ENCODE measurements at regions not wholly inside any gene's neighbourhood (a gene's known extent, or its start where the extent isn't known, plus 50 kb on each side); places are given as distances from the start of the nearest gene placed in this dataset.

DNA sequence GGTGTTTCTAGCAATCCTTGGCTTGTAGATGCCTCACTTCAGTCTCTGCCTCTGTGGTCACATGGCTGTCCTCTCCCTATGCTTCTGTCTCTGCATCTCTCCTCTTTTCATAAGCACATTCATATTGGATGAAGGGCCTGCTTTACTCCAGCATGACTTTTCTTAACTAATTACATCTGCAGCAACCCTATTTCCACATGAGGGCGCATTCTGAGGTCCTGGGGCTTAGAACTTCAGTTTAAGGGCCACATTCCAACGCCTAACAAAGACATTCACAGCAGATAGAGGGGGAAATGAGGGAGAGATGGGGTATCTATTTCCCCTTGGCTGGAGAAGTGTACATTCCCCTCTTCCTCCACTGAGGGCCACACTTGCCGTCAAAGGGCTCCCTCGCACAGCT is 489.1 kb upstream of the SALL1 start:
- TF ChIP-seq, protein P1, sequence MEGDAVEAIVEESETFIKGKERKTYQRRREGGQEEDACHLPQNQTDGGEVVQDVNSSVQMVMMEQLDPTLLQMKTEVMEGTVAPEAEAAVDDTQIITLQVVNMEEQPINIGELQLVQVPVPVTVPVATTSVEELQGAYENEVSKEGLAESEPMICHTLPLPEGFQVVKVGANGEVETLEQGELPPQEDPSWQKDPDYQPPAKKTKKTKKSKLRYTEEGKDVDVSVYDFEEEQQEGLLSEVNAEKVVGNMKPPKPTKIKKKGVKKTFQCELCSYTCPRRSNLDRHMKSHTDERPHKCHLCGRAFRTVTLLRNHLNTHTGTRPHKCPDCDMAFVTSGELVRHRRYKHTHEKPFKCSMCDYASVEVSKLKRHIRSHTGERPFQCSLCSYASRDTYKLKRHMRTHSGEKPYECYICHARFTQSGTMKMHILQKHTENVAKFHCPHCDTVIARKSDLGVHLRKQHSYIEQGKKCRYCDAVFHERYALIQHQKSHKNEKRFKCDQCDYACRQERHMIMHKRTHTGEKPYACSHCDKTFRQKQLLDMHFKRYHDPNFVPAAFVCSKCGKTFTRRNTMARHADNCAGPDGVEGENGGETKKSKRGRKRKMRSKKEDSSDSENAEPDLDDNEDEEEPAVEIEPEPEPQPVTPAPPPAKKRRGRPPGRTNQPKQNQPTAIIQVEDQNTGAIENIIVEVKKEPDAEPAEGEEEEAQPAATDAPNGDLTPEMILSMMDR (CRISPR knock-in tag; IDR thresholded peaks at IDR 0.05) = no peak
- TF ChIP-seq FOSL2 (CRISPR knock-in tag; IDR thresholded peaks at IDR 0.05) = no peak
- TF ChIP-seq, protein P2, sequence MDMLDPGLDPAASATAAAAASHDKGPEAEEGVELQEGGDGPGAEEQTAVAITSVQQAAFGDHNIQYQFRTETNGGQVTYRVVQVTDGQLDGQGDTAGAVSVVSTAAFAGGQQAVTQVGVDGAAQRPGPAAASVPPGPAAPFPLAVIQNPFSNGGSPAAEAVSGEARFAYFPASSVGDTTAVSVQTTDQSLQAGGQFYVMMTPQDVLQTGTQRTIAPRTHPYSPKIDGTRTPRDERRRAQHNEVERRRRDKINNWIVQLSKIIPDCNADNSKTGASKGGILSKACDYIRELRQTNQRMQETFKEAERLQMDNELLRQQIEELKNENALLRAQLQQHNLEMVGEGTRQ (IDR thresholded peaks at IDR 0.05; ENCODE audit: low read depth, low read length) = no peak
- TF ChIP-seq, protein P2 (CRISPR knock-in tag; IDR thresholded peaks at IDR 0.05; ENCODE audit: borderline replicate concordance) = no peak
- TF ChIP-seq, protein P3, sequence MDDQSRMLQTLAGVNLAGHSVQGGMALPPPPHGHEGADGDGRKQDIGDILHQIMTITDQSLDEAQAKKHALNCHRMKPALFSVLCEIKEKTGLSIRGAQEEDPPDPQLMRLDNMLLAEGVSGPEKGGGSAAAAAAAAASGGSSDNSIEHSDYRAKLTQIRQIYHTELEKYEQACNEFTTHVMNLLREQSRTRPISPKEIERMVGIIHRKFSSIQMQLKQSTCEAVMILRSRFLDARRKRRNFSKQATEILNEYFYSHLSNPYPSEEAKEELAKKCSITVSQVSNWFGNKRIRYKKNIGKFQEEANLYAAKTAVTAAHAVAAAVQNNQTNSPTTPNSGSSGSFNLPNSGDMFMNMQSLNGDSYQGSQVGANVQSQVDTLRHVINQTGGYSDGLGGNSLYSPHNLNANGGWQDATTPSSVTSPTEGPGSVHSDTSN (CRISPR knock-in tag; IDR thresholded peaks at IDR 0.05; ENCODE audit: borderline replicate concordance) = no peak
- TF ChIP-seq ZNF230 (CRISPR knock-in tag; IDR thresholded peaks at IDR 0.05) = no peak
